ENCODE measurements at regions not wholly inside any gene's neighbourhood (a gene's known extent, or its start where the extent isn't known, plus 50 kb on each side); places are given as distances from the start of the nearest gene placed in this dataset.

DNA sequence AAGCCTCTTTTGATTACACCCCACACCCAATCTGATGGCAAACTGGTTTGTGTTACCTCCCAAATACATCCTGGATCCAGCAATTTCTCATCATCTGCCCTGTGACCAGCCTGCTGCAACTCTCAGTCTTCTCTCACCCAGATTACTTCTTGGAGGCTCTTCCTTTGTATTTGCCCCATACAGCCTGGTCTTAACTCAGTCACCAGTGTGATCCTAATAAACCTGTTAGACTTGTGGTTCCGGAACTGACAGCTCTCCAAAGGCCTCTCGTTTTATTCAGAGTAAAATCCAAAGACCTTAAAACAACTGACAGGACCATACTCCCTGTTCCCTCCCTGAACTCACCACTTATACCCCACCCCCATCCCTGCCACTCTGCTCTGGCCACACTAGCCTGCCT is 228.2 kb upstream of the PAPPA start:
- TF ChIP-seq, protein P1, sequence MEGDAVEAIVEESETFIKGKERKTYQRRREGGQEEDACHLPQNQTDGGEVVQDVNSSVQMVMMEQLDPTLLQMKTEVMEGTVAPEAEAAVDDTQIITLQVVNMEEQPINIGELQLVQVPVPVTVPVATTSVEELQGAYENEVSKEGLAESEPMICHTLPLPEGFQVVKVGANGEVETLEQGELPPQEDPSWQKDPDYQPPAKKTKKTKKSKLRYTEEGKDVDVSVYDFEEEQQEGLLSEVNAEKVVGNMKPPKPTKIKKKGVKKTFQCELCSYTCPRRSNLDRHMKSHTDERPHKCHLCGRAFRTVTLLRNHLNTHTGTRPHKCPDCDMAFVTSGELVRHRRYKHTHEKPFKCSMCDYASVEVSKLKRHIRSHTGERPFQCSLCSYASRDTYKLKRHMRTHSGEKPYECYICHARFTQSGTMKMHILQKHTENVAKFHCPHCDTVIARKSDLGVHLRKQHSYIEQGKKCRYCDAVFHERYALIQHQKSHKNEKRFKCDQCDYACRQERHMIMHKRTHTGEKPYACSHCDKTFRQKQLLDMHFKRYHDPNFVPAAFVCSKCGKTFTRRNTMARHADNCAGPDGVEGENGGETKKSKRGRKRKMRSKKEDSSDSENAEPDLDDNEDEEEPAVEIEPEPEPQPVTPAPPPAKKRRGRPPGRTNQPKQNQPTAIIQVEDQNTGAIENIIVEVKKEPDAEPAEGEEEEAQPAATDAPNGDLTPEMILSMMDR (conservative IDR thresholded peaks at IDR 0.05; ENCODE audit: low read length) = no peak
- no peak for TF ChIP-seq EZH2phosphoT487 (IDR thresholded peaks at IDR 0.05; ENCODE audit: borderline replicate concordance)

Measured in Loucy (cell line).